ENCODE measurements at regions not wholly inside any gene's neighbourhood (a gene's known extent, or its start where the extent isn't known, plus 50 kb on each side); places are given as distances from the start of the nearest gene placed in this dataset.
A peak's percentile ranks its signal among the peaks of the same experiment; 100 is the strongest.

DNA sequence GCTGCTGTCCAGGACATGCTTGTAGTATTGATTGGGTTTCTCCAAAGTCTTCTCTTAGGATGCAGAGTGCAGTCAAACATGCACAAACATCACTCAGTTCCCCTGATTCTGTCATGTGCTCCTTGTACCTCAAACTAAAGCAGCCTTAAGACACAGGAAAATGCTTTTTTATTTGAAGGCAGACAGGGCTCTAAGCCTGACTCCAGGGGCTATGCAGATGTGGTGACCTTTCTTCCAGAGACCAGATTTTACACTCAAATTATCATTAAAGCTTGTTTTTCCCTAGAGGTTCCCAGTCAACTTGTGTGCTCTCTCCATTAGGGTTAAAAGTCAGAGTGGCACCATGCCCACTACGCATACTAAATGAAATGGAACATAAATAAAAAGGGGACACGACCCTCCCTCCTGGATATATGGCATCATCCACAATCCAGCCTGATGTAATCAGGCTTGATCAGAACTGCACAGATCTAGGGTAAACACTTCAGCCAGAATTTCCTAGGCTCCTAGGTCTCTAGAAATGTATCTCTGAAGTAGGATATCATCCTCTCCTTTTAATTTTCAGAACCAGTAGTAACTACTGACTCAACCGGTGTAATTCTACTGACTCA lies 771.1 kb downstream of the NR2F1-AS1 start:
- H3K9me3 ChIP-seq: no peaks in the 10 kb centered on the region
- H3K27me3 ChIP-seq: no peaks in the 10 kb centered on the region
- no peak for DNase-seq
- no peak for TF ChIP-seq POLR2A (IDR thresholded peaks at IDR 0.05)
- TF ChIP-seq, protein P1, sequence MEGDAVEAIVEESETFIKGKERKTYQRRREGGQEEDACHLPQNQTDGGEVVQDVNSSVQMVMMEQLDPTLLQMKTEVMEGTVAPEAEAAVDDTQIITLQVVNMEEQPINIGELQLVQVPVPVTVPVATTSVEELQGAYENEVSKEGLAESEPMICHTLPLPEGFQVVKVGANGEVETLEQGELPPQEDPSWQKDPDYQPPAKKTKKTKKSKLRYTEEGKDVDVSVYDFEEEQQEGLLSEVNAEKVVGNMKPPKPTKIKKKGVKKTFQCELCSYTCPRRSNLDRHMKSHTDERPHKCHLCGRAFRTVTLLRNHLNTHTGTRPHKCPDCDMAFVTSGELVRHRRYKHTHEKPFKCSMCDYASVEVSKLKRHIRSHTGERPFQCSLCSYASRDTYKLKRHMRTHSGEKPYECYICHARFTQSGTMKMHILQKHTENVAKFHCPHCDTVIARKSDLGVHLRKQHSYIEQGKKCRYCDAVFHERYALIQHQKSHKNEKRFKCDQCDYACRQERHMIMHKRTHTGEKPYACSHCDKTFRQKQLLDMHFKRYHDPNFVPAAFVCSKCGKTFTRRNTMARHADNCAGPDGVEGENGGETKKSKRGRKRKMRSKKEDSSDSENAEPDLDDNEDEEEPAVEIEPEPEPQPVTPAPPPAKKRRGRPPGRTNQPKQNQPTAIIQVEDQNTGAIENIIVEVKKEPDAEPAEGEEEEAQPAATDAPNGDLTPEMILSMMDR (IDR thresholded peaks at IDR 0.05): no peak
- intact Hi-C loops (cut with DNase I): no loop called here
- no peaks in the 10 kb centered on the region for H3K4me1 ChIP-seq
- no peaks in the 10 kb centered on the region for H3K36me3 ChIP-seq
- no peak overlapping the region for H3K27ac ChIP-seq
- WGBS, 2 donors: 73 to 74% methylated on average over 3 of the region's 3 CpGs
- H3K4me3 ChIP-seq: no peak overlapping the region

DNA sequence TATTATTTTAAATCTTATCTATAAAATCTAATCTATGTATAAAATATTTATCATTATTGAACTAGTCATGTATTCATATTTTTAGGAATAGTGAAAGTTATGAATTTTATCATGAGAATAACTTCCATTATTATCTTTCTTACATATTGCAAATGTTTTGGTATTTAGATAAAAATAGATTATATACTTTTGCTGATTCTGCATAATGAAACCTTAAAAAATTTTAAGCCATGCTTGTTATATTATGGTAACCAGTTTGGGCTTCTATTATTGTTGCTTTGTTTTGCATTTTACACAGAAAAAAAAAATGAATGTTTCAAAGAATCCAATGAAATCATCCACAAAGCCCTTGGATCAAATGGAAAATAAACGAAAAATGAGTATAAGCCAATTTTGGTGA lies 772.5 kb downstream of the NR2F1-AS1 start:
- Histone ChIP-seq H3K9me3 (no peaks in the 10 kb centered on the region), H3K4me3 (no peak overlapping the region), H3K27me3 (no peaks in the 10 kb centered on the region), H3K27ac (no peak overlapping the region), H3K36me3 (no peaks in the 10 kb centered on the region), H3K4me1 (no peaks in the 10 kb centered on the region)
- no peak for DNase-seq
- intact Hi-C loops (cut with DNase I): no loop called here
- WGBS, 2 donors: 38 to 45% methylated on average over 1 of the region's 1 CpG
- TF ChIP-seq, protein P1 (IDR thresholded peaks at IDR 0.05): no peak
- no peak for TF ChIP-seq POLR2A (IDR thresholded peaks at IDR 0.05)

DNA sequence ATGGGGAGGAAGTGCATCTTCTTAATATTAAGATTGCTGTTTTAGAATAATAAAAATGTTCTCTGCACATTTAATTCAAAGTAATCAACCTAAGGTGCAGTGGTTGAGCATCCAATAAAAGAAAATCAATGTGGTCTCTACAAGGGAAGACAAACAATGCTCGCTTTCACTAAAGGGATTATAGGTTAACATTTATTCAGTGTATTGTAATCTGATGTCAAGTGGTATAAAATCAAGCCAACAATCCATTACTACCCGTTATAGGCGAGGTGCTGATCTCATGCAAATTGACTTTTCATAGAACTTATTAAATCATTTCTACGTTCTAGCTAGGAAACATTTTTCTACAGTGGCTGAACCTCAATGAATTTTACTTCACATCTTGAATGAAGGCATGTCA lies 773.9 kb downstream of the NR2F1-AS1 start:
- H3K4me3 ChIP-seq: no peak overlapping the region
- DNase-seq: no peak
- WGBS, 2 donors: 61 to 71% methylated on average over 4 of the region's 4 CpGs
- H3K9me3 ChIP-seq: no peaks in the 10 kb centered on the region
- H3K36me3 ChIP-seq: no peaks in the 10 kb centered on the region
- intact Hi-C loops (cut with DNase I): no loop called here
- no peaks in the 10 kb centered on the region for H3K27me3 ChIP-seq
- TF ChIP-seq, protein P1 (IDR thresholded peaks at IDR 0.05): no peak
- no peak for TF ChIP-seq POLR2A (IDR thresholded peaks at IDR 0.05)
- no peaks in the 10 kb centered on the region for H3K4me1 ChIP-seq
- no peak overlapping the region for H3K27ac ChIP-seq

GRCh38 chr5:92805446-92805845 lies 775.6 kb downstream of the NR2F1-AS1 start:
- no peak for TF ChIP-seq POLR2A (IDR thresholded peaks at IDR 0.05)
- TF ChIP-seq, protein P1 (IDR thresholded peaks at IDR 0.05): no peak
- no peaks in the 10 kb centered on the region for H3K36me3 ChIP-seq
- no peak for DNase-seq
- intact Hi-C loops (cut with DNase I): no loop called here
- H3K27ac ChIP-seq: no peak overlapping the region
- no peaks in the 10 kb centered on the region for H3K27me3 ChIP-seq
- peaks cover 0 to 7% (median 0%) of the 10 kb centered on the region in 3 donors for H3K4me1 ChIP-seq
- no peak overlapping the region for H3K4me3 ChIP-seq
- no peaks in the 10 kb centered on the region for H3K9me3 ChIP-seq

DNA sequence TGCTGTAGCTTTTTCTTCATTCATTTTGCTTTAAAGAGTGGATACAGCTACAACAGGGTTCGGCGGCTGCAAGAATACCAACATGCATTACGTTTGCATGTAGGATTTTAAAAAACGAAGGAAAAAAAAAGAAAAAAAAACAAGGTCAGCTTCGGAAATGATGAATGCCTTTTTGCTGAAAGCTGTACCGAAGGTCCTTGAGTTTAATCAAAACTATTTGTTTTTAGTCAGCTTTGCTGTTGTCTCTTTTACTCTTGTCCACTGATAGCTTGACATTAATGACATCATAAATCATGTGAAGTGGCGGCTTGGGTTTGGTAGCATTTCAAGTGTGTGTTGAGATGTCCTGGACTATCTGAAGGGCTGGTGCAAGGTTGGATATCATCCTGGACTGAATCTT lies 779.1 kb downstream of the NR2F1-AS1 start:
- Histone ChIP-seq H3K27ac (peak overlapping the region in 1 of 4 donors; percentile 26), H3K27me3 (no peaks in the 10 kb centered on the region), H3K9me3 (no peaks in the 10 kb centered on the region), H3K4me1 (peaks cover 0 to 7% (median 0%) of the 10 kb centered on the region in 3 donors), H3K36me3 (no peaks in the 10 kb centered on the region), H3K4me3 (no peak overlapping the region)
- no peak for TF ChIP-seq POLR2A (IDR thresholded peaks at IDR 0.05)
- TF ChIP-seq, protein P1 (IDR thresholded peaks at IDR 0.05): no peak
- DNase-seq: no peak
- 39 to 44% methylated on average over 7 of the region's 7 CpGs for WGBS, 2 donors
- intact Hi-C loops (cut with DNase I): no loop called here
